ENCODE measurements at regions not wholly inside any gene's neighbourhood (a gene's known extent, or its start where the extent isn't known, plus 50 kb on each side); places are given as distances from the start of the nearest gene placed in this dataset.
"Not testable (repeated sequence)": the region's sequence is repeated elsewhere in the genome, so short reads cannot be mapped to it uniquely, and the experiment has no call there.

DNA sequence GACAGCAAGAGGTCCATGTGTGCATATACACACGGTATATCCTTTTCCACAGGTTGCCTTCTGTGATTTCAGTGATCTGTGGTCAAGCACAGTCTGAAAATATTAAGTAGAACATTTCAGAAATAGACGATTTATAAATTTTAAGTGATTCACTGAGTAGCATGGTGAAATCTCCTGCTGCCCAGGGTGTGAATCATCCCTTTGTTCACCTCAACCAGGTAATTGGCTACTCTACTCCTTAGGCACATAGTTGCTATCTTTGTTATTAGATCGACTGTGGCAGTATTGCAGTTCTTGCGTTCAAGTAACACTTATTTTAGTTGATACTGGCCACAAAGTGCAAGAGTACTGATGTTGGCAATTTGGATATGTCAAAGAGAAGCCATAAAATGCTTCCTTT is 1421.7 kb downstream of the GRIK2 start:
- Histone ChIP-seq H3K27me3 (no peaks in the 10 kb centered on the region), H3K36me3 (no peaks in the 10 kb centered on the region), H3K4me1 (no peaks in the 10 kb centered on the region), H3K27ac (no peak overlapping the region), H3K4me3 (no peak overlapping the region), H3K9me3 (no peaks in the 10 kb centered on the region)
- TF ChIP-seq, protein P1, sequence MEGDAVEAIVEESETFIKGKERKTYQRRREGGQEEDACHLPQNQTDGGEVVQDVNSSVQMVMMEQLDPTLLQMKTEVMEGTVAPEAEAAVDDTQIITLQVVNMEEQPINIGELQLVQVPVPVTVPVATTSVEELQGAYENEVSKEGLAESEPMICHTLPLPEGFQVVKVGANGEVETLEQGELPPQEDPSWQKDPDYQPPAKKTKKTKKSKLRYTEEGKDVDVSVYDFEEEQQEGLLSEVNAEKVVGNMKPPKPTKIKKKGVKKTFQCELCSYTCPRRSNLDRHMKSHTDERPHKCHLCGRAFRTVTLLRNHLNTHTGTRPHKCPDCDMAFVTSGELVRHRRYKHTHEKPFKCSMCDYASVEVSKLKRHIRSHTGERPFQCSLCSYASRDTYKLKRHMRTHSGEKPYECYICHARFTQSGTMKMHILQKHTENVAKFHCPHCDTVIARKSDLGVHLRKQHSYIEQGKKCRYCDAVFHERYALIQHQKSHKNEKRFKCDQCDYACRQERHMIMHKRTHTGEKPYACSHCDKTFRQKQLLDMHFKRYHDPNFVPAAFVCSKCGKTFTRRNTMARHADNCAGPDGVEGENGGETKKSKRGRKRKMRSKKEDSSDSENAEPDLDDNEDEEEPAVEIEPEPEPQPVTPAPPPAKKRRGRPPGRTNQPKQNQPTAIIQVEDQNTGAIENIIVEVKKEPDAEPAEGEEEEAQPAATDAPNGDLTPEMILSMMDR (IDR thresholded peaks at IDR 0.05) = no peak
- no peak for TF ChIP-seq POLR2A (IDR thresholded peaks at IDR 0.05)
- 81 to 91% methylated on average over 4 of the region's 4 CpGs for WGBS, 2 donors
- DNase-seq (ENCODE audit: low spot score in 2 of 2) = no peak

DNA sequence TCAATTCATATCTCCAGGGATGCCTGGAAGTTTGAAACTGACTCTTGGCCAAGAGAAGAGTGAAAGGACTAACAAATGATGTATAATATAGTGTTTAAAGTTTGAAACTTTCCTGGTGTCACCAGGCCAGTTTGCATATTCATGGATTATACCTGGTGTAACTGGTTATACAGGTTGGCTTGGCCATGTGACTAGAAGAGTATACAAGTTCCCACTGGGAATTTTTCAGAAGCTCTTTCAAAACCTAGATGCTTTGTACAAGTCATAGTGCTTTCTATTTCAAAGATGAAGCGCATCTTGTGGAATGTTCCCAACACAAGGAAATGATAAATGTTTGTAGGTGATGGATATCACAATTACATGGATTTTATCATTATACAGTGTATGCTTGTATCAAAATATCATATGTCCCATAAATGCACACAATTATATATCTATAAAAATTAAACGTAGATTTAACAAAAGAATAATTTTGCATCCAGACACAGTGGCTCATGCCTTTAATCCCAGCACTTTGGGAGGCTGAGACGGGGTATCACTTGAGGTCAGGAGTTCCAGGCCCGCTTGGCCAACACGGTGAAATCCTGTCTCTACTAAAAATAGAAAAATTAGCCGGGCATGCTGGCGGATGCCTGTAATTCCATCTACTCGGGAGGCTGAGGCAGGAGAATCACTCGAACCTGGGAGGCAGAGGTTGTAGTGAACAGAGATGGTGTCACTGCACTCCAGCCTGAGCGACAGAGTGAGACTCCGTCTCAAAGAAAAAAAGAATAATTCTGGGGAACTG is 1420.2 kb downstream of the GRIK2 start:
- TF ChIP-seq POLR2A (IDR thresholded peaks at IDR 0.05) (no peak), EP300 (IDR thresholded peaks at IDR 0.05) (no peak)
- 80 to 90% methylated on average over 11 of the region's 11 CpGs for WGBS, 2 donors
- H3K4me1 ChIP-seq = no peaks in the 10 kb centered on the region
- DNase-seq (ENCODE audit: low spot score in 2 of 2) = no peak
- H3K36me3 ChIP-seq = no peaks in the 10 kb centered on the region
- H3K9me3 ChIP-seq = no peaks in the 10 kb centered on the region
- H3K27ac ChIP-seq = no peak overlapping the region
- H3K27me3 ChIP-seq = no peaks in the 10 kb centered on the region
- H3K4me3 ChIP-seq = no peak overlapping the region

DNA sequence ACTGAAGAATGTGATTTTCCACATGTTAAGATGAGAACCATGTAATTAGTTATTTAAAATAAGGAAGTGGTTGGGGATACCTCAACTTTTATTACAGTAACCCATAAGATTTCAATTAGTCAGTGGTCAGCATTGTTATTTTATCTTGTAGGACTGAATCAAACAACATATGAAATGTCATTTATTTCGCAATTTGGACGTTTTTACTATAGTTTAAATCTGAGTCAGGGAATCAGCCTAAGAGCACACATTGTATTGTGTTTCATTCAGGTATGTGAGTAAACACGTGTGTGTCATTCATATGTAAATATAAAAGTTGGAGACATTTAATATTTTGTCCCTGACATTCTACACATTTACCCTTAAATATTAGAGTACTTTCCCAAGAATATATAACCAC is 1418.7 kb downstream of the GRIK2 start:
- H3K9me3 ChIP-seq = no peaks in the 10 kb centered on the region
- H3K27me3 ChIP-seq = no peaks in the 10 kb centered on the region
- DNase-seq (ENCODE audit: low spot score in 2 of 2) = no peak
- no peak overlapping the region for H3K27ac ChIP-seq
- 68 to 70% methylated on average over 3 of the region's 3 CpGs for WGBS, 2 donors
- H3K4me3 ChIP-seq = no peak overlapping the region
- H3K36me3 ChIP-seq = no peaks in the 10 kb centered on the region
- no peak for TF ChIP-seq EP300 (IDR thresholded peaks at IDR 0.05)
- no peak for TF ChIP-seq POLR2A (IDR thresholded peaks at IDR 0.05)
- TF ChIP-seq, protein P1 (IDR thresholded peaks at IDR 0.05) = no peak
- no peaks in the 10 kb centered on the region for H3K4me1 ChIP-seq

DNA sequence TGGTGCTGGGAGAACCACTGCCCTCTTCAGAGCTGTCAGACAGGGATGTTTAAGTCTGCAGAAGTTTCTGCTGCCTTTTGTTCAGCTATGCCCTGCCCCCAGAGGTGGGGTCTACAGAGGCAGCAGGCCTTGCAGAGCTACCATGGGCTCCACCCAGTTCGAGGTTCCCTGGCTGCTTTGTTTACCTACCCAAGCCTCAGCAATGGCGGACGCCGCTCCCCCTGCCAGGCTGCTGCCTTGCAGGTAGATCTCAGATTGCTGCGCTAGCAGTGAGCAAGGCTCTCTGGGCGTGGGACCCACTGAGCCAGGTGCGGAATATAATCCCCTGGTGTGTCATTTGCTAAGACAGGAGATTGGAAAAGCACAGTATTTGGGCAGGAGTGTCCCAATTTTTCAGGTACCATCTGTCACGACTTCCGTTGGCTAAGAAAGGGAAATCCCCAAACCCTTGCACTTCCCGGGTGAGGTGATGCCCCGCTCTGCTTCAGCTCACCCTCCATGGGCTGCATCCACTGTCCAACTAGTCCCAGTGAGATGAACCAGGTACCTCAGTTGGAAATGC is 1415.5 kb downstream of the GRIK2 start:
- 86 to 90% methylated on average over 10 to 11 of the region's 11 CpGs for WGBS, 2 donors
- H3K27ac ChIP-seq; H3K27me3 ChIP-seq; H3K36me3 ChIP-seq; H3K4me3 ChIP-seq; H3K9me3 ChIP-seq; H3K4me1 ChIP-seq; DNase-seq (ENCODE audit: low spot score in 2 of 2): not testable (repeated sequence)

DNA sequence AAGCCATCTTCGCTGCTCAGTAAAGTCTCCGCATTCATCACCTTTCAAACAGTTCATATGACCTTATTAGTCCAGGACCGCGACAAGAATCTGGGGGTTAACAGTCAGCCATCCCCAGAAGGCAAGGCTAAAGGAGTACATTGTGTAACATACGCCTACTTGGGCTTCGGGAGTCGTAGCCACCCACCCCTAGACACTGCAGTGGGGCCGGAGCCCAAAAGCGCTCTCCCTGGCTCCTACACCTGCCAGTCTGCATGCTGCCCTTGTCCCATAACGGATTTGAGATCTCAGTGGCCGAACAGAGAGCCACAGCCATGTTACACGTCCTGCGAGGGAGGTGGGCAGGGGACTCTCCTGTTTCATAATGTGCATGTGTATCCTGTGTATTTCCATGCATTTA is 1405.5 kb downstream of the GRIK2 start:
- H3K9me3 ChIP-seq = no peaks in the 10 kb centered on the region
- no peaks in the 10 kb centered on the region for H3K4me1 ChIP-seq
- H3K27ac ChIP-seq = no peak overlapping the region
- TF ChIP-seq POLR2A (IDR thresholded peaks at IDR 0.05) (no peak), EP300 (IDR thresholded peaks at IDR 0.05) (no peak)
- TF ChIP-seq, protein P1 (IDR thresholded peaks at IDR 0.05) = no peak
- H3K36me3 ChIP-seq = no peaks in the 10 kb centered on the region
- DNase-seq (ENCODE audit: low spot score in 2 of 2) = no peak
- no peak overlapping the region for H3K4me3 ChIP-seq
- no peaks in the 10 kb centered on the region for H3K27me3 ChIP-seq
- WGBS, 2 donors = 77% methylated on average over 12 to 13 of the region's 13 CpGs

DNA sequence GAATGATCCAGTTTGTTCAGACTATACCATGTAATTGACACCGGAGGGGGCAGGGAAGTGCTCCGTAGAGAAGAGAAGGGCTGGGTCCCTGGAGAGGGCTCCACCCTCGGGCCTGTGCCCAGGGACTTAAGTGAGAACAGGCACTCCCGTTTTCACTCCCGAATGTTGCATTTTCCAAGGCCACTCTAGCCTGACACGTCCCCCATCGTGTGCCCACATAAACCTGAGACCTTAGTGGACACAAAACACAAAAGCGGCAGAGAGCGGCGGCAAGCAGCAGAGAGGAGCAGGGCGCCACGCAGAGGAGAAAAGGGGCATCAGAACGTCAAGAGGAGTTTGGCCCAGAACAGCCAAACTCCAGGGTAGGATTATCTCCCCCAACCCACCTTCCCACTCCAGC is 1405.1 kb downstream of the GRIK2 start:
- H3K9me3 ChIP-seq = no peaks in the 10 kb centered on the region
- H3K4me3 ChIP-seq = no peak overlapping the region
- TF ChIP-seq, protein P1 (IDR thresholded peaks at IDR 0.05) = no peak
- TF ChIP-seq EP300 (IDR thresholded peaks at IDR 0.05) = no peak
- TF ChIP-seq POLR2A (IDR thresholded peaks at IDR 0.05) = no peak
- H3K27ac ChIP-seq = no peak overlapping the region
- no peak for DNase-seq (ENCODE audit: low spot score in 2 of 2)
- no peaks in the 10 kb centered on the region for H3K36me3 ChIP-seq
- no peaks in the 10 kb centered on the region for H3K4me1 ChIP-seq
- H3K27me3 ChIP-seq = no peaks in the 10 kb centered on the region
- WGBS, 2 donors = 16 to 20% methylated on average over 13 of the region's 13 CpGs

All from tibial nerve (tissue), 4 donors.